OCI-LY7 (cell line): ENCODE measurements at regions not wholly inside any gene's neighbourhood (a gene's known extent, or its start where the extent isn't known, plus 50 kb on each side); places are given as distances from the start of the nearest gene placed in this dataset.

Experiments used
- BruUV-seq: library from RNA; stranded (reverse); fragments of 400-500 nt; replicated peaks from 2 replicates; lab custom pipeline; 2021; lab: Mats Ljungman, UMichigan
- CTCF ChIA-PET: fragments of 300-600 bp; sonication (Branson Sonifier 250); formaldehyde crosslinking; loops from one replicate; lab custom pipeline; 2022; ENCODE audit warnings: antibody characterized with exemption; ENCODE audit not compliant: unreplicated experiment; lab: Charles Lee
- POLR2A ChIA-PET: fragments of 300-600 bp; sonication (Branson Sonifier 250); formaldehyde crosslinking; loops from one replicate; lab custom pipeline; 2022; ENCODE audit warnings: antibody characterized with exemption; lab: Charles Lee
- DNase-seq: peaks from one replicate; pipeline ENCODE4 v3.0.0-alpha.2; 2015; ENCODE audit warnings: low spot score
- H2AFZ ChIP-seq: fragments of 200-600 bp; sonication (generic), shearing (Covaris generic); 2 replicates; pipeline ENCODE4 v1.6.1; 2014; ENCODE audit warnings: mild to moderate bottlenecking, antibody characterized with exemption, low read length, moderate library complexity
- H3K27ac ChIP-seq: fragments of 200-600 bp; sonication (generic); 2 replicates; pipeline ENCODE4 v1.5.1; 2014; ENCODE audit warnings: mixed run types, low read depth, mild to moderate bottlenecking, moderate library complexity, low read length, inconsistent platforms; ENCODE audit not compliant: poor library complexity, severe bottlenecking
- H3K36me3 ChIP-seq: fragments of 200-600 bp; sonication (generic); 2 replicates; pipeline ENCODE4 v1.6.1; 2014; ENCODE audit warnings: mild to moderate bottlenecking, antibody characterized with exemption, low read length, moderate library complexity, mixed read lengths; ENCODE audit not compliant: insufficient read depth
- H3K4me1 ChIP-seq: fragments of 200-600 bp; sonication (generic); 2 replicates; pipeline ENCODE4 v1.5.1; 2014; ENCODE audit warnings: mild to moderate bottlenecking, low read length; ENCODE audit not compliant: insufficient read depth, poor library complexity, severe bottlenecking
- H3K4me2 ChIP-seq: fragments of 200-600 bp; sonication (generic); 2 replicates; pipeline ENCODE4 v1.6.1; 2014; ENCODE audit warnings: mild to moderate bottlenecking, low read length
- H3K4me3 ChIP-seq: fragments of 200-600 bp; sonication (generic); 2 replicates; pipeline ENCODE4 v1.5.1; 2014; ENCODE audit warnings: mild to moderate bottlenecking, low read depth, low read length; ENCODE audit not compliant: poor library complexity, severe bottlenecking
- H3K79me2 ChIP-seq: fragments of 200-600 bp; sonication (generic); 2 replicates; pipeline ENCODE4 v1.6.1; 2016; ENCODE audit warnings: low read depth, mild to moderate bottlenecking, low read length, moderate library complexity, mixed read lengths; ENCODE audit not compliant: insufficient read depth
- H3K9me2 ChIP-seq: fragments of 200-600 bp; sonication (generic); 2 replicates; pipeline ENCODE4 v1.6.1; 2016; ENCODE audit warnings: mild to moderate bottlenecking, low read length, mixed read lengths; ENCODE audit not compliant: insufficient read depth
- H3K9me3 ChIP-seq: fragments of 200-600 bp; sonication (generic); 2 replicates; pipeline ENCODE4 v1.6.1; 2014; ENCODE audit warnings: mild to moderate bottlenecking, mixed run types, low read length, mixed read lengths
- H4K20me1 ChIP-seq: fragments of 200-600 bp; sonication (generic); 2 replicates; pipeline ENCODE4 v1.6.1; 2014; ENCODE audit warnings: mild to moderate bottlenecking, antibody characterized with exemption, low read length, moderate library complexity, mixed read lengths; ENCODE audit not compliant: insufficient read depth
- CTCF ChIP-seq: fragments of 200-600 bp; sonication (generic); conservative IDR thresholded peaks from 2 replicates; pipeline ENCODE4 v1.5.1; 2014; ENCODE audit warnings: mild to moderate bottlenecking, antibody characterized with exemption, low read length, moderate library complexity, mixed read lengths
- EZH2phosphoT487 ChIP-seq: fragments of 200-600 bp; sonication (generic); IDR thresholded peaks from 2 replicates; pipeline ENCODE4 v1.6.1; 2018; ENCODE audit warnings: low read depth, borderline replicate concordance, mild to moderate bottlenecking, mixed run types, antibody characterized with exemption, low read length, moderate library complexity, mixed read lengths
- intact Hi-C: fragments of 100-400 bp; cut with micrococcal nuclease; formaldehyde crosslinking; loops from one replicate; pipeline ENCODE4 v1.10.0; 2022; ENCODE audit not compliant: unreplicated experiment

DNA sequence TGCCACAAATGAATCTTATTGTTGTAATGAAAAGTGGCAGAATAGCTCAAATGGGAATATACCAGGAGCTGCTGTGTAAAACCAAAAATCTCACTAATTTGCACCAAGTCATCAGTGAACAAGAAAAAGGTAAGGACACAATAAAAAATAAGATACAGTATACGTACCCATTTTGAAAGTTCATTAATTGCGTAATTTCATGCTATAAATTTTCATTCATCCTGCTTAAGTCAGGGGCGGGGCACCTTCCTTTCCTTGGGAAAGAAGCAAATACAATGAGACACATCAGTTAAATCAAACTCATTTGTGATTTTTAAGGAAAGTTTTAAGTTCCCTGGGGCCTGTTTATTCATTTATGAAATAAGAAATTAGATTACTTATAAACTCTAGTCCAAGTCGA lies 65.4 kb downstream of the HSPA13 start:
- ChIA-PET CTCF (no interaction called here), POLR2A (no interaction called here)
- H3K4me3 ChIP-seq, result no peak overlapping the region
- no peak overlapping the region for H3K27ac ChIP-seq
- H2AFZ ChIP-seq, result no peak overlapping the region
- no peaks in the 10 kb centered on the region for H3K36me3 ChIP-seq
- intact Hi-C loops, result no loop called here
- H3K9me3 ChIP-seq, result no peaks in the 10 kb centered on the region
- no peak overlapping the region for H3K4me2 ChIP-seq
- no peaks in the 10 kb centered on the region for H3K4me1 ChIP-seq
- TF ChIP-seq EZH2phosphoT487, result no peak
- TF ChIP-seq CTCF, result no peak
- no peaks in the 10 kb centered on the region for H4K20me1 ChIP-seq
- no peaks in the 10 kb centered on the region for H3K79me2 ChIP-seq
- no TSS peak for BruUV-seq
- DNase-seq, result no peak
- H3K9me2 ChIP-seq, result no peaks in the 10 kb centered on the region

- CTCF ChIA-PET, result no interaction called here
- Histone ChIP-seq H3K4me1 (no peaks in the 10 kb centered on the region), H3K9me3 (no peaks in the 10 kb centered on the region), H3K4me2 (no peak overlapping the region), H3K4me3 (no peak overlapping the region), H3K9me2 (no peaks in the 10 kb centered on the region), H3K79me2 (no peaks in the 10 kb centered on the region), H3K27ac (no peak overlapping the region), H2AFZ (no peak overlapping the region), H4K20me1 (no peaks in the 10 kb centered on the region), H3K36me3 (no peaks in the 10 kb centered on the region)
- POLR2A ChIA-PET, result no interaction called here
- intact Hi-C loops, result no loop called here
- no peak for TF ChIP-seq EZH2phosphoT487
- TF ChIP-seq CTCF, result no peak
- BruUV-seq, result no TSS peak
- no peak for DNase-seq
Observed at GRCh38 chr21:14313300-14313699, 69.6 kb downstream of the HSPA13 start.

GRCh38 chr21:14312871-14313270 lies 70.1 kb downstream of the HSPA13 start:
- ChIA-PET CTCF (no interaction called here), POLR2A (interaction anchor here (1.0 kb wide), 1 partner anchor 9 kb away, joined by 3 read pairs; no protein-coding TSS in a partner anchor)
- no peaks in the 10 kb centered on the region for H3K9me2 ChIP-seq
- H3K79me2 ChIP-seq, result no peaks in the 10 kb centered on the region
- H3K4me2 ChIP-seq, result no peak overlapping the region
- H2AFZ ChIP-seq, result no peak overlapping the region
- no peaks in the 10 kb centered on the region for H4K20me1 ChIP-seq
- DNase-seq, result no peak
- no peaks in the 10 kb centered on the region for H3K36me3 ChIP-seq
- no peak overlapping the region for H3K27ac ChIP-seq
- no peaks in the 10 kb centered on the region for H3K4me1 ChIP-seq
- intact Hi-C loops, result no loop called here
- BruUV-seq, result no TSS peak
- TF ChIP-seq CTCF, result no peak
- no peak for TF ChIP-seq EZH2phosphoT487
- no peaks in the 10 kb centered on the region for H3K9me3 ChIP-seq
- no peak overlapping the region for H3K4me3 ChIP-seq
